Esophagus squamous epithelium (tissue), 4 donors: ENCODE measurements at regions not wholly inside any gene's neighbourhood (a gene's known extent, or its start where the extent isn't known, plus 50 kb on each side); places are given as distances from the start of the nearest gene placed in this dataset.

ENCODE experiments used
- CTCF ChIP-seq, 6 experiments: fragments of 450-650 bp in 4 of 6; fragments of 200-600 bp in 2 of 6; sonication (generic) in 2 of 6; IDR thresholded peaks; one replicate each; pipeline ENCODE4 v1.5.1; 2016 to 2019; ENCODE audit warnings: antibody characterized with exemption in 6 of 6, mild to moderate bottlenecking in 4 of 6, moderate library complexity in 4 of 6
- POLR2A ChIP-seq, 4 donors: fragments of 450-650 bp; IDR thresholded peaks; one replicate each; pipeline ENCODE4 v1.6.1; 2017; ENCODE audit warnings: antibody characterized with exemption in 4 of 4, mild to moderate bottlenecking in 4 of 4, moderate library complexity in 3 of 4

DNA sequence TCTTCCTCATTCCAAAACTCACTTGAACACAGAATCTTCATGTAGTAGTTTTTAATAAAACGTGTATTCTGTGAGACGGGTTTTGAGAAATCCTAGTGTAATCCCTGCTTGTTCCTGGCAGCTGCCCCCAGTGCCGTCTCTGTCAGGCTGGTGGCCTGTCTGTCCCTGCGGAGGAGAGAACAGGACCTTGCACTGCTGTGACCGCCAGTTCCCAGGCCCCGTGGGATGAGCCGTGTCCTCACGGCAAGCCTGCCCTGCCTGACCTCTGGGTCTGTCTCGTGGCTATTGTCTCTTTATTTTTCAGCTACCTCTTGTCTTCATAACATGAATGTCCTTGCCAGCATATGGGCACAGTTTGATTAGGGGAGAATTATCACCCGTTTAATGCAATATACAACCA, 535.5 kb upstream of the B3GAT1 start:
- TF ChIP-seq POLR2A (IDR thresholded peaks at IDR 0.05): no peak
- TF ChIP-seq CTCF (IDR thresholded peaks at IDR 0.05): no peak
